VCaP (cell line): ENCODE measurements at regions not wholly inside any gene's neighbourhood (a gene's known extent, or its start where the extent isn't known, plus 50 kb on each side); places are given as distances from the start of the nearest gene placed in this dataset.

ENCODE experiments used
- H3K27ac ChIP-seq: fragments of 450-650 bp; 2 replicates; pipeline ENCODE4 v1.5.1; 2017
- CTCF ChIP-seq: fragments of 450-650 bp; conservative IDR thresholded peaks from 2 replicates; pipeline ENCODE4 v1.5.1; 2017; ENCODE audit warnings: mild to moderate bottlenecking, moderate library complexity

GRCh38 chr13:106417467-106418110, 117.9 kb downstream of the EFNB2 start:
- H3K27ac ChIP-seq: no peak overlapping the region
- no peak for TF ChIP-seq CTCF

GRCh38 chr13:106416645-106417044, 118.8 kb downstream of the EFNB2 start:
- H3K27ac ChIP-seq: no peak overlapping the region
- no peak for TF ChIP-seq CTCF

GRCh38 chr13:106415971-106416370, 119.5 kb downstream of the EFNB2 start:
- no peak for TF ChIP-seq CTCF
- no peak overlapping the region for H3K27ac ChIP-seq

- no peak overlapping the region for H3K27ac ChIP-seq
- no peak for TF ChIP-seq CTCF
These were observed 120.0 kb downstream of the EFNB2 start for GRCh38 chr13:106415442-106415841.

GRCh38 chr13:106407338-106407737, 128.1 kb downstream of the EFNB2 start:
- H3K27ac ChIP-seq: no peak overlapping the region
- no peak for TF ChIP-seq CTCF

- H3K27ac ChIP-seq: no peak overlapping the region
- no peak for TF ChIP-seq CTCF
These were observed 129.7 kb downstream of the EFNB2 start for GRCh38 chr13:106405731-106406130.

GRCh38 chr13:106403280-106403679, 132.2 kb downstream of the EFNB2 start:
- no peak for TF ChIP-seq CTCF
- H3K27ac ChIP-seq: no peak overlapping the region
